Activated T-cell treated with anti-CD3 and anti-CD28 coated beads, Interleukin-2, amount 50 U/mL, for 72 hours (primary cell): ENCODE measurements at regions not wholly inside any gene's neighbourhood (a gene's known extent, or its start where the extent isn't known, plus 50 kb on each side); places are given as distances from the start of the nearest gene placed in this dataset.
"Not testable (repeated sequence)": the region's sequence is repeated elsewhere in the genome, so short reads cannot be mapped to it uniquely, and the experiment has no call there.

Experiments used
- ATAC-seq, 2 donors: fragments of 150-1000 bp; cut with Tn5 transposase; replicated peaks in 1 of 2; 2 replicates each; pipeline ENCODE4 v1.10.0; 2021; ENCODE audit warnings: moderate library complexity in 2 of 2, mild to moderate bottlenecking in 1 of 2
- DNase-seq, 2 donors: peaks; one replicate each; pipeline ENCODE4 v3.0.0; 2021 to 2022; ENCODE audit warnings: mixed read lengths in 1 of 2
- H3K27ac Mint-ChIP-seq: one replicate; pipeline ENCODE4 v1.8.0; 2022; ENCODE audit warnings: mild to moderate bottlenecking, moderate library complexity, mixed read lengths
- H3K27me3 Mint-ChIP-seq: one replicate; pipeline ENCODE4 v1.8.0; 2022; ENCODE audit warnings: low read depth, mixed read lengths
- H3K36me3 Mint-ChIP-seq, 2 donors: one replicate each; pipeline ENCODE4 v1.8.0; 2022; ENCODE audit warnings: mixed read lengths in 2 of 2, mild to moderate bottlenecking in 1 of 2; ENCODE audit not compliant: insufficient read depth in 2 of 2
- H3K4me1 Mint-ChIP-seq: one replicate; pipeline ENCODE4 v1.8.0; 2022; ENCODE audit warnings: low read depth, mixed read lengths
- H3K4me3 Mint-ChIP-seq, 2 donors: one replicate each; pipeline ENCODE4 v1.8.0; 2022; ENCODE audit warnings: mild to moderate bottlenecking in 2 of 2, mixed read lengths in 2 of 2, moderate library complexity in 2 of 2
- H3K9me3 Mint-ChIP-seq, 2 donors: one replicate each; pipeline ENCODE4 v1.8.0; 2022; ENCODE audit warnings: mixed read lengths in 2 of 2

DNA sequence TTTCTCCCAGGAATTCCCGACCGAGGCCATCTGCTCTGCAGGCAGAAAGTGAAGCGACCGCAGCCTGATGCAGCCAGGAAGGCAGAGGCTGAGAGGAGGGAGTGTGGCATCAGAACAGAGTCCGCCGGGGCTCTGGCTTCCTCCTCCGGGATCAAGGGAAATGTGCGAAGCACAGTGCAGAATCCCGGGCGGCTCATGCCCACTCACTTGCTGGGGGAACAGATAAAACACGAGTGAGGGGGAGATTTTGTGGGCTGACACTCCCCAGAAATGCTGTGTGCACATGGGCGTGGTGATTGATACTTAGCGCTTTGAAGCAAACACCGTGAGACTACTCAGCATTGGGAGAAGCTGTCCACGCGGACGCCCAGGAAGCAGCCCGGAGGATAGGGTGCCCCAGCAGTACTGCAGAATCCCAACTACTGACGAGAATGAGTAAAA, 75.3 kb upstream of the POMP start:
- H3K4me1 Mint-ChIP-seq = peaks cover 30% of the 10 kb centered on the region

DNA sequence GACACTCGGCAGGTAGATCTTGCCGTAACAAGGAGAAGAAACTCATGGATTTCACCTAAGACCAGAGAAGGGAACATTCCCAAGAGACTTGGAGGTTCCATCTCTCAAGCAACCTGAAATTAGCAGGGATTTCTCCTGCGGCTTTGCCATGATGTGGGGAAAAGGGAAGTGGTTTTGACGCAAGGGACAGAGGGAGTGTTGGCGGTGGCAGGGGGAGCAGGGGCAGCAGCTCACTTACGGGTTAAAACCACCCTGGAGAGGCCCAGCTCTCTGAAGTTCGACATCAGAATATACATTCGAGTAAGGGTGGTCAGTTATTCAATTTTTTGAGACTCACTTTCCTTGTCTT, 76.1 kb upstream of the POMP start:
- Mint-ChIP-seq H3K36me3 (no peaks in the 10 kb centered on the region), H3K27ac (no peak overlapping the region)

More for the DNA sequence above, 75.3 kb upstream of the POMP start:
- Mint-ChIP-seq H3K27ac (no peak overlapping the region), H3K27me3 (no peaks in the 10 kb centered on the region), H3K9me3 (no peaks in the 10 kb centered on the region), H3K36me3 (no peaks in the 10 kb centered on the region), H3K4me3 (no peak overlapping the region)
- ATAC-seq = no peak
- DNase-seq = no peak

DNA sequence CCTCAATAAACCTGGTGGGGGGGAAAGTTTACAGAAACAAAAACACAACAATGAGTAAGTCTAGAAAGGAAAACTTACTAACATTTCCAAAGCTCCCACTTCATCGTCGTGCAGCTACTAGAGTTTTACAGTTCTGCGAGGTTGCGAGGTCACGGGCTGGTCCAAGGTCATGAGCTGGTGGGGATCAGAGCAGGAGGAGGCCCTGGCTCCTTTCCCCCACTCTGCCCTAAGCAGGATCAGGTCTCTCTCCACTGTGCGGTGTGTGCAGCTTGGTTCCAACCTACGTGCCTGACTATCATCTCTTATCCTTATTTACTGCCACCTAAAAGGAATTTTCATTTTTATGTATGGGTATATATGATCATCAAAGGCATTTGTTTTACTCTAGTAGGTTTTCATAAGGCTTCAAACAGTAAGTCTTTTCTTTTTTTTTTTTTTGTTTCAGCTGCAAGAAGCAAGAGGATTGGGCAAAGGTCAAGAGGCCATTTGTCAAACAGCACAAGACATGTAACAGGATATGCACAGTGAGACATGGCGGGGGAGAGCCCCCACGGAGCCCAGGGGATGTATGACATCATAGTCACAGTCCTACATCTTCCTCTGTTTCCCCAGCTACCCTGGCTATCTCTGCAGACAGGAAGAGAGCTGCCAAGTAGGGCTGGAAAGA, 76.6 kb upstream of the POMP start:
- H3K9me3 Mint-ChIP-seq = no peaks in the 10 kb centered on the region
- ATAC-seq (peak; percentile 47 to 66), DNase-seq (peak; percentile 4 to 16)
- H3K27ac Mint-ChIP-seq = no peak overlapping the region
- peak overlapping the region; percentile 39 to 44 for H3K4me3 Mint-ChIP-seq
- peaks cover 8% of the 10 kb centered on the region for H3K27me3 Mint-ChIP-seq
- peaks cover 30% of the 10 kb centered on the region for H3K4me1 Mint-ChIP-seq
- H3K36me3 Mint-ChIP-seq = no peaks in the 10 kb centered on the region

More for the DNA sequence above, 76.1 kb upstream of the POMP start:
- DNase-seq = no peak
- Mint-ChIP-seq H3K27me3 (peaks cover 5% of the 10 kb centered on the region), H3K4me3 (peak overlapping the region; percentile 39 to 44), H3K9me3 (no peaks in the 10 kb centered on the region), H3K4me1 (peaks cover 30% of the 10 kb centered on the region)
- no peak for ATAC-seq

DNA sequence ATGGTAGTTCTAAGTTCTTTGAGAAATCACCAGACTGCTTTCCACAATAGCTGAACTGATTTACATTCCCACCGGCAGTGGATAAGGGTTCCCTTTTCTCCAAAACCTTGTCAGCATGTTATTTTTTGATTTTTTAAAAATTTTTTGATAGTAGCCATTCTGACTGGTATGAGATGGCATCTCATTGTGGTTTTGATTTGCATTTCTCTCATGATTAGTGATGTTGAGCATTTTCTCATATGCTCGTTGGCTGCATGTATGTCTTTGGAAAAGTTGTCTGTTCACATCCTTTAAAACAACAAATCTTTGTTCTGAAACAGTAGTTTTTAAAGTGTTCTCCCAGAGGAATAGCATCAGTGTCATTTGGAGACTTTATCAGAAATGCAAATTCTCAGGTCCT, 77.5 kb upstream of the POMP start:
- ATAC-seq (no peak), DNase-seq (no peak)
- H3K36me3 Mint-ChIP-seq = no peaks in the 10 kb centered on the region
- peak overlapping the region; percentile 51 for H3K27ac Mint-ChIP-seq
- H3K4me1 Mint-ChIP-seq = peaks cover 30% of the 10 kb centered on the region
- H3K4me3 Mint-ChIP-seq = no peak overlapping the region
- H3K27me3 Mint-ChIP-seq = peaks cover 16% of the 10 kb centered on the region
- H3K9me3 Mint-ChIP-seq = no peaks in the 10 kb centered on the region

DNA sequence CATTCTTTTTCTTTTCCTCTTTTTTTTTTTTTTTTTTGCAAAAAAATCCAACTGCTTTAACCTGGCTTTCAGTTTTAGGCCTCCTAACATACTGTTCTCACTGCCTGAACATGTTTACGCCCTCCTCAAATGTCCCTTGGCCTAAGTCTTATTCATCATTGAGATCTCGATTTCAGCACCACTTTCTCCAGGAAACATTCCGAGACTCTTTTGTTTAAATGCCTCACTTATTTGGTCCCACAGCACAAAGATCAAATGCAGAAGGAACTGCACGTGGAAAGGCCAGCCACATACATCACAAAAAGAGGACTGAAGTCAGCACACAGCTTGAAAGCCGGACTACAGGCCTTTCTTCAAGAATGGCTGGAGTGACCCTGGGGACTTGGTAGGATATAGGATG, 79.2 kb upstream of the POMP start:
- Mint-ChIP-seq H3K4me3 (no peak overlapping the region), H3K27me3 (peaks cover 20% of the 10 kb centered on the region), H3K36me3 (no peaks in the 10 kb centered on the region), H3K4me1 (peaks cover 23% of the 10 kb centered on the region), H3K27ac (no peak overlapping the region), H3K9me3 (no peaks in the 10 kb centered on the region)
- no peak for DNase-seq
- ATAC-seq = no peak

DNA sequence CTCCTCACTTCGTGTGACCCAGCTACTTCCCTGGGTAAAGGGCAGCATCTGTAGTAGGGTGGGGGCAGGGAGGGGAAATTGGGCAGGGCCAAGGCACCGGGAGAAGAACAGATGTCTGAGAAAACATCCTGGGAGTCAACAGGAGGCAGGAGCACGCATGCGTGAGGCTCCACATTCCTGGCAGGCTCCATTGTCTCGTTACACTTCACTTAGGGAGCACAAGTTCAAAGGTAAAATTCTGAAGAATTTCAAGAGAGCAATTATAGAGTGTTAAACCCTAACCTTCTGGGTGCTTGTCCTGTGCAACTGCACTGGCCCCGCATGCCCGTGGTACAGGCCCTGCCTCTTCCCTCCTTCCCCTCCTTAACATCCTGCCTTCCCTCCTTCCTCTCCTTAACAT, 79.6 kb upstream of the POMP start:
- no peak for DNase-seq
- Mint-ChIP-seq H3K27ac (no peak overlapping the region), H3K36me3 (peaks cover 0 to 3% of the 10 kb centered on the region in 2 donors), H3K27me3 (peaks cover 20% of the 10 kb centered on the region), H3K9me3 (peaks cover 0 to 2% of the 10 kb centered on the region in 2 donors), H3K4me1 (peaks cover 26% of the 10 kb centered on the region), H3K4me3 (no peak overlapping the region)
- no peak for ATAC-seq

DNA sequence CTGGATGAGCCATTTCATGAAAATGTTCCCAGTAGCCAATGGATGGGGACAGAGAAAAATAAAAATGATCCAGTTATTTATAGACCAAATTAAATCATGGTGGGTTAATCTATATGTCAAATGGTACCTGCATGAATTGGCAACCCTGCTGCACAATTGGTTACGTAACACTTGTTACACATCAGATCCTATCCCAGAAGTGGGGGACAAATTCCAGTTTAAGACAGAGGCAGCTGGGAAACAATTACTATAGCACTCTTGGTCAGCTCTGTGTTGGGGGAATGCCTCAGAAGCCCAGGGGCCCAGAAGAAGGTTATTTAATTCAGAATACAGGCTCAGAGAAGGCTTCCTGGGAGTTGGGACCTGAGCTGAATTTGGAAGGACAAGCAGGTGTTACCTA, 81.1 kb upstream of the FLT1 start:
- no peak overlapping the region for H3K27ac Mint-ChIP-seq
- DNase-seq (no peak), ATAC-seq (no peak)
- H3K4me1 Mint-ChIP-seq = peaks cover 17% of the 10 kb centered on the region
- no peak overlapping the region for H3K4me3 Mint-ChIP-seq
- peaks cover 2 to 3% of the 10 kb centered on the region in 2 donors for H3K9me3 Mint-ChIP-seq
- peaks cover 2 to 3% of the 10 kb centered on the region in 2 donors for H3K36me3 Mint-ChIP-seq
- peaks cover 27% of the 10 kb centered on the region for H3K27me3 Mint-ChIP-seq

DNA sequence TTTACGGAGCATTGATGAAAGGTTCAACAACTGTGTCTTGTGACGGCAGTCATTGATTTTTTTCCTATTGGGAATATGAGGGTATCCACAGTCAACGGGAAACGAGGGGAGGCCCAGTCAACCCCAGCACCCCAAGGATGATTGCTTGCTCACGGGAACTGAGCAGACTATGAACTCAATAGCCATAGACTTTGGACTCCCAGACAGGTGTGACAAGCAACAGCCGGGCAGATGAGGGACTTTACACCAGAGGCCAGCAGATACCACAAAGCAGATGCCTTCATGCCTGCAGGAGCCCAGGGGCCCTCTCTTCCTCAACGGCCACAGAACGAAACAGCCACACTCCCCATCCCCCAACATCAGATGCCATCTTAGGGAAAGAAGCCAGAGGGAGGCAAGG, 80.3 kb upstream of the FLT1 start:
- H3K27ac Mint-ChIP-seq = peak overlapping the region; percentile 63
- ATAC-seq (no peak), DNase-seq (no peak)
- H3K9me3 Mint-ChIP-seq = peaks cover 2 to 3% of the 10 kb centered on the region in 2 donors
- peak overlapping the region; percentile 7 to 60 for H3K4me3 Mint-ChIP-seq
- peaks cover 27% of the 10 kb centered on the region for H3K27me3 Mint-ChIP-seq
- peaks cover 2 to 3% of the 10 kb centered on the region in 2 donors for H3K36me3 Mint-ChIP-seq
- peaks cover 17% of the 10 kb centered on the region for H3K4me1 Mint-ChIP-seq

DNA sequence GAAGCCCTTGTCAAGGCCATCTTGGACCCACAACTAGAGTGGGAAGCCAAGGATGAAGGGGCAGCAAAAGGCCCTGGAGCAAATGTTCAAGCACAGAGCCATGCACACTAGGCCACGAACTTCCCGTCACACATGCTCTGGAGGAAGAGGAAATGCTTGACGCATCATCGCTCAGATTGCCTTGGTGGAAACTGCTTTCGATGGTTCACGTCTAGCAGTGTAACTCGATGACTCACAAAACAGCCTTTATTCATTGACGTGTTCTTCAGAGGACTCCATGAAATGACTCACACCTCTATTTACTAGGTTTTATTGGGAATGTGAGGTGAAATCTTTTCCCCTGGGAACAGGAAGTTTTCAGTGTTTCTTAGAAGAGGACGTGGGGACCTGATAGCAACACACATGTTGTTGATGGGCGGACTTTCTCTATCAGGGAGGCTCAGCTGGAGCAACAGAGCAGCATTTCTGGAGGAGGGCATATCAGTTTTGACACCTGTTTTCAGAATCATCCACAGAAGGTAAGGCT, 79.8 kb upstream of the FLT1 start:
- Mint-ChIP-seq H3K4me1 (peaks cover 17% of the 10 kb centered on the region), H3K4me3 (peak overlapping the region; percentile 7 to 60), H3K36me3 (peaks cover 2 to 3% of the 10 kb centered on the region in 2 donors), H3K27ac (peak overlapping the region; percentile 63), H3K9me3 (peaks cover 2 to 3% of the 10 kb centered on the region in 2 donors), H3K27me3 (peaks cover 27% of the 10 kb centered on the region)
- ATAC-seq (peak; percentile 94 to 97), DNase-seq (peak; percentile 49 to 55)

DNA sequence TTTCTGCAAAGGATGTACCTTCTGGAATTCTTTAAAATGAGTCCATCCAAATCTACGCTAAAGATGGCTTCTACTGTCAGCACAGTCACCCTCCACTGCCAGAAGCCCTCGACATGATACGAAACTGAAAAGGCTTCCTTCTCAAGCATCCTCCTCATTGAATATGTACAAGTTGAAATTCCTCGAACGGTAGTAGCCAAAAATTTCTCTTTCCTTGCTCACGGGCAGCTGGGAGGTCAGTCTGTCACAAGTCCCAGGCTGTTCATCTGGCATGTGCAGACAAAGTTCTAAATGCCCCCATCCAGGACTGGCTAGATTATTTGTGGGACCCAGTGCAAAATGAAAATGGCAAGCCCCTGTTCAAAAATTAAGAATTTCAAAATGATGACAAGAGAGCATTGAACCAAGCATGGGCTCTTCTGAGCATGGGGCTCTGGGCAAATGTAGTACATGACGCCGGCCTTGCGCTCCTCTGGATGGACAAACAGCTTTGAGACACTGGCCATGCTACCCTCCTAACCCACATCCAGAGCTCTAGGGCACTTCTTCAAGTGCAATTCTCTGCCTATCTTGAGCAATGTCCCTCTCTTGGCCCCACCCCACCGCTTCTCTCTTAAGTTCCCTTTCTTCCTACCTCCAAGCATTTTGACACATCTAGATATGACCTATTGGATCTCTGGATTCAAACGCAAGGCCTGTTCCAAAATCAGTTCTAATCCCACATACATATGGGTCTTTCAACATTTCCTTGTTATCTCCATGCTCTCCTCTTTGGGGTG, 78.9 kb upstream of the FLT1 start:
- H3K27me3 Mint-ChIP-seq = peaks cover 27% of the 10 kb centered on the region
- H3K4me3 Mint-ChIP-seq = no peak overlapping the region
- ATAC-seq (no peak), DNase-seq (no peak)
- peaks cover 2 to 3% of the 10 kb centered on the region in 2 donors for H3K9me3 Mint-ChIP-seq
- H3K4me1 Mint-ChIP-seq = peaks cover 17% of the 10 kb centered on the region
- no peak overlapping the region for H3K27ac Mint-ChIP-seq
- peaks cover 2 to 3% of the 10 kb centered on the region in 2 donors for H3K36me3 Mint-ChIP-seq

DNA sequence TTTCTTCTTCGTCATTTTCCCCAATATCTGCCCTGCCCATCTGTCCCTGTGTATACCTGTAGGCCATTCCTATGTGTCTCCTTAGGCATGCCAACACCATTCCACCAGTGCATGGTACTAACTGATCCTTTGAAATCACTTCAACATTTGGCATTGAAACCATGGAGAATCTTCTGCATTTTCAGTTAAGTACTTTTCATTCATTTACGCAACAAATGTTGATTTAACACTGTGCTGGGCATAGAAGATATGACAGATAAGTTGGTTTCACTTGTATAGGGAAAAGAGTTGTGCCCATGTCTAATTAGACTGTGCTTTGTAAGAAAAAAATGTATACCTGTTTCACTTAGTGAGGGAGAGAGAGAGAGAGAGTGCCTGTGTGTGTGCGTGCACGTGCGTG, 77.9 kb upstream of the FLT1 start:
- Mint-ChIP-seq H3K9me3 (peaks cover 2 to 3% of the 10 kb centered on the region in 2 donors), H3K4me1 (peaks cover 17% of the 10 kb centered on the region), H3K27ac (no peak overlapping the region), H3K27me3 (peaks cover 22% of the 10 kb centered on the region), H3K36me3 (peaks cover 2 to 3% of the 10 kb centered on the region in 2 donors), H3K4me3 (no peak overlapping the region)
- DNase-seq = no peak
- ATAC-seq = no peak

DNA sequence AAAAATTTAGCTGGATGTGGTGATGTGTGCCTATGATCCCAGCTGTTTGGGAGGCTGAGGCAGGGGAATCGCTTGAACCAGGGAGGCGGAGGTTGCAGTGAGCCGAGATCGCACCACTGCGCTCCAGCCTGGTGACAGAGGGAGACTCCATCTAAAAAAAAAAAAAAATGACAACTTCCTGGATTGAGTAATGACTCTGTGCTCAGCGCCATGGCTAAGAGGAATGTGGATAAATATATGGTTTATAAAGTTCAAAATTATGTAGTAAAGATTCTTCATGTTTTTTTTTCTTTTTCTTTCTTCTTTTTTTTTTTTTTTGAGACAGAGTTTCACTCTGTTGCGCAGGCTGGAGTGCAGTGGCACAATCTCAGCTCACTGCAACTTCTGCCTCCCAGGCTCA, 75.4 kb upstream of the FLT1 start:
- peaks cover 15% of the 10 kb centered on the region for H3K4me1 Mint-ChIP-seq
- not testable (repeated sequence) for H3K36me3 Mint-ChIP-seq, H3K27ac Mint-ChIP-seq, ATAC-seq, DNase-seq, H3K4me3 Mint-ChIP-seq, H3K27me3 Mint-ChIP-seq, H3K9me3 Mint-ChIP-seq

DNA sequence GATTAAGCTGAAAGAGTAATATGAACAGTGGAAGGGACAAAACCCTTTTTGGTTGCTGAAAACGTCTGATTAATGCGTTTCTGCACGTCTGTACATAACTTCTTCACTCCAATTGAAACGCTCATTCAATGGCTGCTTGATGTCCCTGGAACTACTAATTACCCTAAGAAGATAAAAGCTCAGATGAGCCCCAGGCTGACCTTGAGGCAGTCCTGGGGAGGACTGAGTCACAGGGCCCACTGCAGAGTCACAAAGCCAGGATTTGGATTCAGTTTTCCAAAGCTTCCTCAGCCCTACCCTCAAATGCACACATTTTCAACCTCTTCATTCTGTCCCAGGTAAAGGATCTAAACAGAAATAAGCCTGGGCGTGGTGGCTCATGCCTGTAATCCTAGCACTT, 75.0 kb upstream of the FLT1 start:
- Mint-ChIP-seq H3K4me3 (no peak overlapping the region), H3K27me3 (peaks cover 7% of the 10 kb centered on the region), H3K4me1 (peaks cover 10% of the 10 kb centered on the region), H3K27ac (no peak overlapping the region), H3K9me3 (peaks cover 2 to 3% of the 10 kb centered on the region in 2 donors), H3K36me3 (peaks cover 2 to 3% of the 10 kb centered on the region in 2 donors)
- ATAC-seq (no peak), DNase-seq (no peak)
